NCI-H1092 treated with DMSO at 0.1 percent for 48 hours (cell line): ENCODE measurements at regions not wholly inside any gene's neighbourhood (a gene's known extent, or its start where the extent isn't known, plus 50 kb on each side); places are given as distances from the start of the nearest gene placed in this dataset.
A peak's percentile ranks its signal among the peaks of the same experiment; 100 is the strongest.
"Not testable (repeated sequence)": the region's sequence is repeated elsewhere in the genome, so short reads cannot be mapped to it uniquely, and the experiment has no call there.

ENCODE experiments used
- DNase-seq: peaks from one replicate; lab custom pipeline; 2025; lab: John Stamatoyannopoulos, UW

DNA sequence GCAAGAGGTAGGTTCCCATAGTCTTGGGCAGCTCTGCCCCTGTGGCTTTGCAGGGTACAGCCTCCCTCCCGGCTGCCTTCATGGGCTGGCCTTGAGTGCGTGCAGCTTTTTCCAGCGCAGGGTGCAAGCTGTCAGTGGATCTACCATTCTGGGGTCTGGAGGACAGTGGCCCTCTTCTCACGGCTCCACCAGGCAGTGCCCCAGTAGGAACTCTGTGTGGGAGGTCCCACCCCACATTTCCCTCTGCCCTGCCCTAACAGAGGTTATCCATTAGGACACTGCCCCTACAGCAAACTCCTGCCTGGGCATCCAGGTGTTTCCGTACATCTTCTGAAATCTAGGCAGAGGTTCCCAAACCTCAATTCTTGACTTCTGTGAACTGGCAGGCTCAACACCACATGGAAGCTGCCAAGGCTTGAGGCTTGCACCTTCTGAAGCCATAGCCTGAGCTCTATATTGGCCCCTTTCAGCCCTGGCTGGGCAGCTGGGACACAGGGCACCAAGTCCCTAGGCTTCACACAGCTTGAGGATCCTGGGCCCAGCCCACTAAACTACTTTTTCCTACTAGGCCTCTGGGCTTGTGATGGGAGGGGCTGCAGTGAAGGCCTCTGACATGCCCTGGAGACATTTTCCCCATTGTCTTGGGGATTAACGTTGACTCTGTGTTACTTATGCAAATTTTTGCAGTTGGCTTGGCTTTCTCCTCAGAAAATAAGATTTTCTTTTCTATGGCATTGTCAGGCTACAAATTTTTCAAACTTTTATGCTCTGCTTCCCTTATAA, 482.7 kb downstream of the CNTN3 start:
- DNase-seq: not testable (repeated sequence)

DNA sequence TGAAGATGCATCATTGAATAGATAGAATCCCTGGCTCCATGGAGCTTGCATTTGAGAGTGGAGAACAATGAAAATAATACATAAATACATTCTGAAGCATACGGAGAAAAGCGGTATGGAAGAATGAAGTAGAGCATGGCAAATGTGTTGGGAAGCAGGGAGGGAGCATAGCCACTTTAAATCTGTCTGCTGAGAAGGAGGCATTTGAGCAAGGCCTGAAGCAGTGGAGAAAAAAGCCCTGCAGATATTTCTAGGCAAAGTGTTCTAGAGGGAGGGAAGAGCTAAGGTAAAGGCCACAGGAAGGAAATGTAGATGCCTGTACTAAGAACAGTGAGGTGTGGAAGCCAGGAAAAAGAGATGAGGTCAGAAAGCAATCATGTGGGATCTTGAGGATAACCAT, 484.8 kb downstream of the CNTN3 start:
- DNase-seq: no peak

DNA sequence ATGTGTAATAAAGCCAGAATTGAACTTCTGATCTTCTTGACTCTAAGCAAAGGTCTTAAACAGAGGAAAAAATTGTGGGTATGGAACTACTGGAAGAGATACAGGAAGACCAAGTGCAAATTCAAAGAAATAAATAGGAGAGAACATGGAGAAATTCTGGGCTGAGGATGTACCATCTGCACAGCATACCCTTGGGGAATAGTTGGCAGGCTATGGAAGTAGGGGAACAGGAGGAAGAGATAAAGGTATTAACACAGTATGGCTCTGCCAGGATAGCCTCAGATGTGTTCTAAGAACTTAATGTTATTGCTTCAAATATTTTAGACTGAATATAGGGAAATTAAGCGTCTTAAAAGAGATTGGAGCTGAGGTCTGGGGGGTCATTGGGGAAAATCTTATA, 485.4 kb downstream of the CNTN3 start:
- no peak for DNase-seq

- DNase-seq: no peak
Observed at GRCh38 chr3:74127256-74127655, 487.2 kb downstream of the CNTN3 start.

GRCh38 chr3:74124782-74125181, 489.7 kb downstream of the CNTN3 start:
- DNase-seq: no peak

GRCh38 chr3:74122281-74122680, 492.2 kb downstream of the CNTN3 start:
- no peak for DNase-seq

DNA sequence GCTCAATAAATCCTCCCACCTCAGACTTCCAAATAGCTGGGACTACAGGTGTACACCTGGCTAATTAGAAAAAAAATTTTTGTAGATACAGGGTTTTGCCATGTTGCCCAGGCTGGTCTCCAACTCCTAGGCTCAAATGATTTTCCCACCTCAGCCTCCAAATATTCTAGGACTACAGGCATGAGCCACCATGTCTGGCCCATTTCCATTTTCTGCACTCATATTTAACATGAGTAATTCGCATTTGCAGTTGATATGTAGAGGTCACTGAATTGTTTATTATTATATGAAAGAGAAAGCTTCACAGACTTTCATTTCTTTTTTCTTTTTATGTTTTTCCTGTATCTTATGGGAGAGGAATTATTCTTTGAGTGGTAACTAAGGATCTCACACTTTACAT, 492.7 kb downstream of the CNTN3 start:
- DNase-seq: no peak

DNA sequence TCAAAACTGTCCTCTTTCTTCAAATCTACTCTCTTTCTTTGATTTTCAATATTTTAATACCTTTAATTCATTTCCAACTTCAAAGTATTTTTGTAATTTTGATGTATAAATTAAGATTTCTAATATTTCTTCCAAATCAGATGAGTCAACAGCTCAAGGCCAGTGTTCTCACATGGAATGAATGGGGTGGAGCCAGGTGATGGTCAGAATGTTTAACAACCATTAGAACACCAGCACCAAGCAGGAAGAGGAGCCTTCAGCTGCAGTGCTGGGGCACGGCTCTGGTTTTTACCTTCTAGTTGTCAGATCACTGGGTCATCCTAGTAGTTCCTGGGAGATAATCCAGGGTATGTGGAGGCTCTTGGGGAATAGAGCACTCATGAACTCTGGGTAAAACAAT, 494.5 kb upstream of the PDZRN3 start:
- DNase-seq: no peak

GRCh38 chr3:74115906-74116305, 491.2 kb upstream of the PDZRN3 start:
- DNase-seq: no peak

- no peak for DNase-seq
Observed at GRCh38 chr3:74107451-74107850, 482.7 kb upstream of the PDZRN3 start.

- DNase-seq: no peak
Observed at GRCh38 chr3:74106925-74107324, 482.2 kb upstream of the PDZRN3 start.

DNA sequence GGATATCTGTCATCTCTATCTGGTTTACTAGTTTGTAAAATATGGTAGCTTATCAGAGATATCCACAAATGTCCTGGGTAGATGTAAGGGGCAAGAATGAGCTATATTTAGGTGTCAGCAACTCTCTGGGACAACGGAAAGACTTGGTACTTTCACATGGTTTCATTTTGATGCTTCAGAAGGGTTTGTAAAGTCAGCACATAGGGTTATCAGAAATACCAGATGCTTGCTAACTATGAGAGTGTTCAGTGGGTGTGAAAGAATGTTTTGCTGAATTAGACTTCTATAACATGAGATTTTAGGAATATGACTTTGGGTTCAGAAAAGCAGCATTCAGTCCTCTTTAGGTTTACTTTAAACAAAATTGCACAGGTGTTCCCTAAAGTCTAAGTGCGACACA, 466.5 kb upstream of the PDZRN3 start:
- DNase-seq: no peak

- no peak for DNase-seq
Observed at GRCh38 chr3:74089814-74090213, 465.1 kb upstream of the PDZRN3 start.

GRCh38 chr3:74080056-74080461, 455.3 kb upstream of the PDZRN3 start:
- DNase-seq: no peak

- no peak for DNase-seq
Observed at GRCh38 chr3:74075241-74075640, 450.5 kb upstream of the PDZRN3 start.

DNA sequence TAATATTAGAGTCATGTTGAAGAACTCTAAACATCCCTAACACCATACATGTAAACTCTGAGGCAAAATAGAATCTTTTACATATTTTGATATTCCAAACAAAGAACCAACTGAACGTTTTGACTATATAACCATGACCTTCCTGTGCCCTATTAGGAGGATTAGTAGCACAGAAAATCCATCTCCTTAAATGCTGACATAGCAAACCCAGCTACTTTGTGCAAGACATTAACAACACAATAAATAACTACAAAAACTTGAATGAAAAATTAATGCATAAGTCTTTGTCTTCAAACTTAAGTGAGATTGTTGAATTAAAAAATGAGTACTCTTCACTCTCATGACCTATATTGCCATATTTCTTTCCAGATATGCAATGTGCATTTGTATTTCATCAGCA, 450.0 kb upstream of the PDZRN3 start:
- DNase-seq: no peak

DNA sequence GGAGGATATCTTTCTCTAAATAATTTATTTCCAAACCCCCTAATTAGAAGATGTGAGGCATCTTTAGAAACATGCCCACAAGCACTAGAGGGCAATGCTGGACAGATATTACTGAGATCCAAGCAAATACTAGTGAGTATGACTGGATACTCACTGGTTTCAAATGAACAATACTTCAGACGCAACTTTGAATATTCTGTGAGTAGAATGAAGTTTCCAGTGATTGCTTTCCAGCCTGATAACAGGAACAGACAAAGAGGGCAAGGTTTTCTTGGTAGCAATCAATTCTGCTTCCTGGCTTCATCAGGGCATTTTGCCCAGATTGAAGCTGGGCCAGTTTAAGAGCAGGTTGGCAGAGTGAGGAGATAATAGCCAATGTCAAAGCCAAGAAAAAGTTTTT, 442.6 kb upstream of the PDZRN3 start:
- peak; percentile 3 for DNase-seq

GRCh38 chr3:74066456-74066855, 441.7 kb upstream of the PDZRN3 start:
- DNase-seq: no peak

DNA sequence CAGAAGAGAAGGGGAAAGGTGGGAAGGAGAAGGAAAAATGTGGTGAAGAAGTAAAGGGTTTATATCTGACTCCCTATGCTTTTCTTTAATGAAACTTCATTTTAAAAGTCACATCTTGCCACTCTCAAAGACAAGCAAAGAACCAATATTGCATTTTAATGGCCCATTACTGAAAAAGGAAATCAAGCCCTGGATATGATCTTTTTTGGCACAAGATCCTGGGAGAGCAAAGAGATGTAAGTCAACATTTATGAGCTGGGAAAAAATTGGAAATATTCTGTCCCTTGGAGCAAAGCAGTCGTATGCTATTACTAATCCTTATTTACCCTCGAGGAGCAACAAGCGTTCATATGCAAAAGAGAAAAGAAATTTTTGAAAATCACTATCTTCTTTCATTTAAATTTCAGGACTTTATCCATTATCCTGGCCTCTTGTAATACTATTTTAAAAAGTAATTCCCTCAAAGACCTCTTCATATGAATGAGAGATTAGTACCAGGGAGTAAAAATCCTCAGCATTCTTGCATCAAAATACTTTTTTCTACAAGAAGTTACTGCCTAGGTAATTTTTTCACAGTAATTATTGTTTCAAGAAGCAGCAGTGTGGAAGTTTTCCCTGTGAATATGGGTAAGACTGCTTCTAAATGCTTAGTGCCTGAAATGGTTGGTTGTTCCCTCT, 435.3 kb upstream of the PDZRN3 start:
- no peak for DNase-seq

DNA sequence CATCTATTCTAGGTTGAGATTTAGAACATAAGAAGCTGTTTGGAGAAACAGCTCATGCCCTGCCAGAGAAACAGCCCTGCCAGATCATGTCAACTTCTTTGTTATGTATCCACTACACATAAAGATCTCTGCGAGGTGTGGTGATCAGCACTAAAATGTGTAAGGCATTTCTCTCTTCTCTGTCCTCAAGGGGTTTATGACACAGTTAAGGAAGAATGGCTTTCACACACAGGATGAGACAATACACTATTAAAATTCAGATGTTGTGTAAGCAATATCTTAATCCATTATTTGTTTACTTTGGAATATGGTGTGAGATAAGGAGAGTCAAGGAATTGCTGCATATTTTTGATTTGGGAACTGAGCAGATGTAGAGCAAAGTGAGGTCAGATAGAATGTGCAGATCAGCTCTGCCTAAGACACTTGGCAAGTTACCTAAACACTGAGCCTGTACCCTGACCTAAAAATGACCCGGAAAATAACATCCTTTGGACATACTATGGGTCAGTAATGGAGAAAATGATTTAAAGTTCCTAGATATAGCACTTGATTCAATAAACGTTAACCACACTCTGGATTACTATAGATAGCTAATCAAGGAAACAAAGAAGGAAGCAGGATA, 434.7 kb upstream of the PDZRN3 start:
- no peak for DNase-seq

- no peak for DNase-seq
Observed at GRCh38 chr3:74057169-74057568, 432.4 kb upstream of the PDZRN3 start.

DNA sequence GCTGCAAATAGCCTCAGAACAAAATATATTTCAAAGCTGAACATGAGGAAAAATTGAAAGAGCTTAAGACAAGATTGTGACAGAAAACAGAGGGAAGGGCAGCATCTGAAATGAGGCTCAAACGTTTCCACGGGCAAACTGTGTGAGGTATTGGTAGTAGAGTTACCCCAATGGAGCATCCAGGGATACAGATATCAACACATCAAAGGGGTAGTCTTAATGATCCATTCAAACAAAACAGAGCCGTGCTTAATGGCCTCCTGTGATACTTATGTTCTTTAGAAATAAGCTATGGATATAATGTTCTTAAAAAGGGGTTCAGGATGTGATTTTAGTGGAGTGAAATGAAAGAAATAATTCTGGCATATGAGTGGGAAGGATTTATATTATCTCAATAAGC, 430.3 kb upstream of the PDZRN3 start:
- no peak for DNase-seq

DNA sequence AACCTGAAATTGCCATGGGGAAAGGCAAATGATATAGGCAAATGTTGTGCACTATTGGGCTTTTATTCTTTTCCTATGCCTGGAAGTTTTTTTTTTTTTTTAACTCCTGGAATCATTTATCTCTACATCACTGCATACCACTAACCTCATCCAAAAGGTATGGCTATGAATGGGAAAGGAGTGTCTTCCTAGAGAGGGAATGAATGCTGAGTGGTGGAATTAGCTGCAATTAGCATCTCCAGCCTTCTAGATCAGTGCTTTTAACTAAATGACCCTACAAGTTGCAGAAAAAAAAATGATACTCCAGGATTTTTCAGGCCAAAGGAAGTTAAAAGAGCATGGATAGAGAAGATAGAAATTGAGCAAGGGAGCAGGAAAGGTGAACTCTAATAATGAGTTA, 429.8 kb upstream of the PDZRN3 start:
- DNase-seq: no peak
